HuH-7.5 (cell line): ENCODE measurements at regions not wholly inside any gene's neighbourhood (a gene's known extent, or its start where the extent isn't known, plus 50 kb on each side); places are given as distances from the start of the nearest gene placed in this dataset.

Experiments used
- DNase-seq: peaks from one replicate; pipeline ENCODE4 v3.0.0; 2011; ENCODE audit warnings: low spot score

DNA sequence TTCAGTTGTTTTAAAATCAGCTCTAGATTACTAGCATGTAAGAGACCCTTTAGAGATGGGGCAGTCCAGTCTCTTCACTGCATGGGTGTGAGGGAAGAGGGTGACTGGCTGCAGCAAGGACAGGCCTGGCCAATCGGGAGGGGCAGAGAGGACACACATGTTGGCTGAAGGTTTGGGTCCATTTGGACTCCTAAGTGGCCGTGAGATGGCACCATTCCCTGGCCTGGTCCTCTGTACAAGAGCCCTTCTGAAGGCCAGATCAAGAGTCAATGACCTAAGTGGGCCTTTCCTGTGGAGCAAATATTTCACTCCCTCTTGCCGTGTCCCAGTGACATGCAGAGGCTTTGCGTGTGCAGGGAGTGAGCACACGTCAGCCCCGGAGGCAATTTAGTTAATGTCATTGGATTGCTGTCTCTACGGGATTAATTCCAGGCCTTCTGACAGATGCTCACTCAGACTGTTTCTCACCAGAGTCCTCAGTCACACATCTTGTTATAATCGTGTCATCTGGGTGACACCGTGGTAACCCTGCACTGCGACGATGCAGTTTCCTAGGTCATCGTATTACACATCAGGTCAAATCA is 613.0 kb downstream of the NPHP4 start:
- DNase-seq: no peak

DNA sequence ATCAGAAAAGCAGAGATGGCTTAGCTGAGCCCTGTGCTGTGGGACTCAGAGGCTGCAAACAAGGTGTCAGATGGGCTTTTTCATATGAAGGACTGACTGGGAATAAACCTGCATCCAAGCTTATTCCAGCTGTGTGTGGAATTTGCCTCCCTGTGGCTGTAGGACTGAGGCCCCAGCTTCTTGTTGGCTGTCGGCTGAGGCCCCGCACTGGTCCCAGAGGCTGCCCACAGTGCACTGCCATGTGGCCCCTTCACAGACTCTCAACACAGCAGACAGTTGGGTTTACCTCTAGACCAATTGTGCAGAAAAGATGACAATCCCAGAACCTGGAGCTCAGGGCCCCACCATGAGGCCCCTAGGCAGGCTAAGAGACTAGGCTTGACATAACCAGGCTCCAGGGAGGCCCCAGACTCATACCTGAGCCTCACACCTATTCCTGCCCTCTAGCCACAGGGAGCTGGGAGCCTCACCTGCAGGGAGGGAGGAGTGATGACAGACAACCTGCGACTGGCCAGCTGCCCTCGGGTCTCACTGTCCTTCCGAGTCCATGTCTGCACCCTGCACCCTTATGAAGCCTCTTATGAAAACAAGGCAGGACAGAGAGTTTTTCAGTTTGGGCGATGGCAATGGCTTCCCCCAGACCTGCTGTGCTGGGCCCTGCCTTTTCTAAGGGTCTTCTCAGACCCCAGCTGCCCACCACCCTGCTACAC is 615.5 kb downstream of the NPHP4 start:
- no peak for DNase-seq

DNA sequence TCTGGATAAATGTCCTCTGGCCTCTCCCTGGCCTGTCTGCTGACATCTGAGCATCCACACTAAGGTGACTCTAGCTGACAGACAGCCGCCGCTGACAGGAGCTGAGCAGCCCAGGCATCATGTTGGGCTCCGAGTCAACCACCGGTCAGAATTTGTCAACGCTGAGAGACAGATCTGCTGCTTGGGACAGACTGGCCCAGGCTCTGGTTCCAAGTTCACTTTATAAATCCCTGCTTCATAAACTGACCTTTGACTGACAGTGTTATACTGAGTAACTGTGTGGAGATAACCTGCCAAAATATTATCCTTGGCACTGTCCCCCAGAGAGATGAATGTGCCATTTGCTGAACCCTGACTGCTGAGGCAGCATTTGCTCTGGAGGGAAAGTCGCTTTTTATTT is 616.7 kb downstream of the NPHP4 start:
- DNase-seq: no peak

DNA sequence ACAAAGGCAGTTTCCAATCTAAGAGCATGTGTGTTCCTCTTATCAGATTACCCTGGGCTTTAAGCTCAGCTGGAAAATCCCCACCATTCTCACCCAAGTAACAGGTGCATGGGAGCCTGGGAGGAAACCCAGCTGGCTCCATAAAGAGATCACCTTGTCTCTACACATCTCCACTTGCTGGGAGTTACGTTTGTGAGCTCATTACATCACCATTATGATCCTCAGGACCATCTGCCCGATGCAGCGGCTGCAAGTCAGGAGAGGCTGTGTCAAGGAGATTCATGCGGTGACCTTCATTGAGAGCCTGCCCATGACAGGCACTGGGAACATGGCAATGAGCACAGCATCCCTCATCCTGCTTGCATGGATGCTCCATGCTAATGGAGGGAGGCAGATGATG is 618.0 kb downstream of the NPHP4 start:
- no peak for DNase-seq

DNA sequence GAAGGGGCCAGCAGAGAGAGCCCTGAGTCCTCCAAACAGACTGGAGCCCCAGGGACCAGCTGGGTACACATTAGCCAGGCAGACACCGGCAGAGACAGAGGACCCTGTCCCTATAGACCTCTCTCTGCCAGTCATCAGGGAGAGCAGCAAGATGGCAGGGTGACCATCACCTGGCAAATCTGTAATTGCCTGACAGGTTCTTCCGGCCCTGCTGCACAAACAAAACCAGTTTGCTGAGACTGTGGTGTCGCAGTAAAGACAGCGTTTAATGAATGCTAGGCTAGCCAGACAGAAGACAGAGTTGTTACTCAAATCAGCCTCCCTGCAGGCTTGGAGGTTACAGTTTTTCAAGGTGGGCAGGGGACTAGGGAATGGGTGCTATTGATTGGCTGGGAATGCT is 618.9 kb downstream of the NPHP4 start:
- no peak for DNase-seq

DNA sequence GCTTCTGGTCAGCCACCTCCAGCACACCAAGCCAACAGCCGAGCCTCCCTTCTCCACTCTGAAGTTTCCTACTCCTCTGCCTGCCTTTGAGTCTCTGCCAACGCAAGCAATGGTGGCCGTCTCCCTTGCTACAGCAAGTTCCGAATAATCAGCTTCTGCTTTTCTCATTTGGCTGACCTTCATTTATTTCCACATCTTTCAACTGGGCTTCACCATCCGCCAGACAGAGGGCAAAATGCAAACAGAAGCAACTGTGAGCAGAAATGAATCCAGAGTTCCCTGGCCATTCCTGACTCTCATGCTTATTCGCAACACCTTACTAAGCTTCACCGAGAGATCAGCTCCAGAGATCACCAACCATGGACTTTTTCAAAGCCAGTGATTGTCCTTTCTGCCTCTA is 621.0 kb downstream of the NPHP4 start:
- no peak for DNase-seq

DNA sequence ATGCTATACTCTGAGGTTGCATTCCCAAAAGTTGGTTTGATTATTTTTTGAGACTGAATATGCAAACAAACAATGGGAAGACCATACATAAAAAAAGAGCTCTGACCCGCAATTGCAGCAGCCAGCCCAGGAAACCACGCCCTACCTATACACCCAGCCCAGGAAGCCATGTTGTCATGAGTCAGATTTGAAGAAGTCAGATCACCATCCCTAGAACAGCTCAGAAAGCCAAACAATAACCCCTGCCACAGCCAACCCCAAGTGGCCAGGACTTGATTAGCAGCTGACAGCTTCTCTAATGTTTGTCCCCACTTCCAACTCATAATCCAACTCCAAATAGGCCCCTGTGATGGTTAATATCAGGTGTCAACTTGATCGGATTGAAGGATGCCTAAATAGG is 621.9 kb downstream of the NPHP4 start:
- no peak for DNase-seq

DNA sequence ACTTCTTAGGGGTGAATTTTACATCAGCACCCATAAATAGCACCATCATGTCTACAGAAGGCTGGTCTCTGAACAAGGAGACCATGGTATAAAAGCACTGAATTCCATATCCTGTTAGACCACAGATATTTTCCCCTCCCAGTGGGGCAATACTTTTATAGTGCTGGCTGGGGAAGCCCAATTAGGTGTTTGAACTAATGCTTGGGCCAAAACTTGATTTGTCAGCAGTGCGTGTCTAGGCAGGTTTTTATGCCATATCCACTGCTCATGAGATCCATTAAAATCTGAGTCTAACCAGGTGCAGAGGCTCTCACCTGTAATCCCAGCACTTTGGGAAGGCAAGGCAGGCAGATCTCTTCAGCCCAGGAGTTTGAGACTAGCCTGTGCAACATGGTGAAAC is 623.0 kb downstream of the NPHP4 start:
- DNase-seq: no peak

DNA sequence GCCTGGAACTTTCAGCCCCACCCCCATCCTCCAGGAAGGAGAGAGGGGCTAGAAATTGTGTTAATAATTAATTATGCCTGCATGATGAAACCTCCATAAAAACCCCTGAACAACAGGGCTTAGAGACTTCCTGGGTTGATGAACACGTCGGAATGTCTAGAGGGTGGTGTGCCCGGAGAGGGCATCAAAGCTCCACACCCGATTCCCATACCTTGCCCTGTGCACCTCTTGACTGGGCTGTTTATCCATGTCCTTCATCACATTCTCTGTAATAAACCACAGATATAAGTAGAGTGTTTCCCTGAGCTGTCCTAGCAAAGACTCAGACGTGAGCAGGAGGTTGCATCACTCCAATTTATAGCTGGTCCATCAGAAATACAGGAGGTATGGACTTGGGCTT is 624.0 kb downstream of the NPHP4 start:
- no peak for DNase-seq

DNA sequence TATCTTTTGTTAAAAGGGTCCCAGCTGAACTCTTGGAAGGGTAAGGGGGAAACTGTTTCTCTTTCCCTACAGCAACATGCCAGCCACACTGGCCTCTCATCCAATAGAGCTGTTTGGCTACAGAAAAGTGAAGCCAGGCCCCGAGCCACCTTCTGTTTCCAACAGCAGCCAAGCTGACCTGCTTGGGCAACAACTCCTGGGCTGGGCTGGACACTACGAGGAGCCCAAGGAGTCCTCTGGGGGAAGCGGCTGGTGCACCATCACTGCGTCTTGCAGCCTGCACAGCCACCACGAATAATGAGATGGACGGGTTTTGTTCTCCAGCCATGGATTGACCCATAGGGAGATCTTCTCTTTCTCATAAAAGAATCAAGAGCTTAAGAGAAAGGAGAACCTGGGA is 624.9 kb downstream of the NPHP4 start:
- no peak for DNase-seq

DNA sequence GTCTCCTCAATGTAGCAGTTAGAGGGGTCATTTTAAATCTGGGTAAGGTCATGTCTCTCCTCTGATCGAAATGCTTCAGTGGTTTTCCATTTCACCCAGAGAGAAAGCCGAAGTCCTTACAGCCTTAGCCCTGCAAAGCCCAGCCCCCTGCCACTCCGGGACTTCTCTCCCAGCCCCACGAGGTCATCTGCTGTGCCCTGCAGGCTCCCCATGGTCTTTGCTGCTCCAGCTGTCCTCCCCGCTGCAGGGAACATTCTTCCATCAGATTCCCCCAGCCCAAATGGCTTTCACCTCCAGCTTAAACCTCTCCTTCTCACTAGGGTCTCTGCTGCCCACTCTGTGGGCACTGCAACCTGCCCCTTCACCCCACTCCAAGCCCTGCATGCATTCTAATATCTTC is 626.5 kb downstream of the NPHP4 start:
- no peak for DNase-seq

DNA sequence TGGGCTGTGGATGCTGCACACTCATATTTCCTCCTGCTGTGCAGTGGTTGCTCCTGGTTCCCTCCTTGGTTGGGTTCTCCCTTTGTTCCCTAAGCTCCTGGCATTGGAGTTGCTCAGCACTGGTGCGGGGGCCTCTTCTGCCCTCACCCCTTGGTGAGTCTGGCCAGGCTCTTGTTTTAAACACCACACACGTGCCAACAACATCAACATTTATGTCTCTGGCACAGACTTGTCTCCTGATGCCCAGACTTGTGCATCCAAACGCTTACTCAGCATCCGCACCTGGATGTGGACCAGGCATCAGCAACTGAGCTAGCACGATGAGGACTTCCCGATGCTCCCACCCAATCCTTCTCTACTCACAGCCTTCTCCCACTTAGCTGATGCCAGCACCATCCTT is 627.6 kb downstream of the NPHP4 start:
- no peak for DNase-seq

DNA sequence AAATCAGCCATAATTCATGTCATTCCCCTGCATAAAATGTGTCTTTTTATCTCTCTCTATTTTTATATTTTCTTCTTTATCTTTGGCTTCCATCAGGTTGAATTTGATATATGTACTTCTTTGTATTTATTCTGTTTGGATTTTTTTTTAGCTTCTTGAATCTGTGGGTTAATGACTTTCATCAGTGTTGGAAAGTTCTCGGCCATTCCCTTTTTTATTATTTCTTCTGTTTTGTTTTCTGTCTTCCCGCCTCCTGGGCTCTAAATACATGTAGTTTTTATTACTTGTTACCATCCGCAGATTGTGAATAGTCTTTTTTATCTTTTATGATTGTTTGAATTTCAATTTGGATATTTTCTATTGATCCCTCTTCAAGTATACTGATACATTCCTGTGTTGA is 637.5 kb downstream of the NPHP4 start:
- DNase-seq: no peak

DNA sequence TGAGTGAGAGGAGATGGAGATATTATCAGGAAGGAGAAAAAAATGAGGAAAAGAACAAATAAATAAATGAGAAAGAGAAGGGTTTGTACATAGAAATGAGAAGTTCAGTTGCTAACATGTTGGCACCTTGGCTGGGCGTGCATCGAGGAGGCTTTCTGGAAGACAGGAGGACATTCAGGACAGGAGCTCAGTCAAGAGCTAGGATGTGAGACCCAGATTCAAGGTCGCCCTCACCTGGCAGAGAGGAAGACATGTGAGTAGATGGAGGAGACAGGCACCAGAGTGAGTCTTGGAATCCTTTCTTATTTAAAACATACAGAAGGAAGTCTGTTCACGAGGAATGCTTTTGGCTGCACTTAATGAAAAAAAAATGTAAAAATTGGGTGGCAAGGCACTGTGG is 640.9 kb downstream of the NPHP4 start:
- no peak for DNase-seq

DNA sequence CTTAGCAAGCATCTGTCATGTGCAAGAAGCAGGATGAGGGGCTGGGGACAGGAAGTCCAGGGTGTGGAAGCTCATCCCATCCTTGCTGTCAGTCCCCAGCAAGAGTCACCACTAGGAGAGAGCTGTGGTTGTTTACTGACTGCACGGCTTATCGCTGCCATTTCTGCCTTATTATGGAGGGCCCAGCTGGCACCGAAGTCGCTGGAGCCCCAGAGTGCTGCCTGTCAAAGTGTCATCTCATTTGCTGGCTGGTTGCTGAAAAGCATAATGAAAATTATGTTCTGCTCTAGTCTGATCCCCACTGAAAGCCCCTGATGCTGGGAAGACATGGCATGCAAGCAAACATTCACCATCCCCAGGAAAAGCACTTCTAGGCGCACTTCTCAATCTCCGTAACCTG is 642.7 kb downstream of the NPHP4 start:
- DNase-seq: no peak

DNA sequence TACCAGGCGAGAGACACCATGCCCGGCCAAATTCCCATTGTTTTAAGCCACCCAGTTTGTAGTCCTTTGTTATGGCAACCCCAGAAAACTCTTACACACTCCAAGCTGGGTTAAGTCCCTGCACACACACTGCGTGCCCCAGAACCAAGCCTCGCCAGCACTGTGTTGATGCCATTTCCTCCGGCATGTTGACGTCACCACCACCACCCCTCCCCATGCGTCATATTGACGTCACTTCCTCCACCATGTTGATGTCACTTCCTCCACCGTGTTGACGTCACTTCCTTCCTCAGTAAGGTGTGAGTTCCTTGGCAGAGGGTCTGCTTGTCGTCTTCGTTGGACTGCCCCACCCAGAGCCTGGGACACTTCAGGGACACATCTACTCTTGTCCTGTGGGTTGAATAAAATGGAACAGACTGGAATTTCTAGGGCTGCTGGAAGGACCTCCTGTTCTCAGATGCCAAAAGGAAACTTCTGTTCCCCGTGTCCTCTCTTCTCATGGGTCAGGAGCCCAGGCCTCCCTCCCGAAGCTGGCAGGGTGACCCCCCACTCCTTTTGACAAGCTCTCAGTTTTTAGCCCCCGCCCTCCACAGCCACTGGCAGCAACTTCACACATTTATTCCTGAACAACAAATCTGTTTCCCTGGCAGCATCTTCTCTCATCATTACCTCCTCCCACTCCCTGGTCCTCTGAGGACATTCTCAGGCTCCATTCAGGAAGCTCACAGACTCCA is 643.3 kb downstream of the NPHP4 start:
- DNase-seq: no peak

DNA sequence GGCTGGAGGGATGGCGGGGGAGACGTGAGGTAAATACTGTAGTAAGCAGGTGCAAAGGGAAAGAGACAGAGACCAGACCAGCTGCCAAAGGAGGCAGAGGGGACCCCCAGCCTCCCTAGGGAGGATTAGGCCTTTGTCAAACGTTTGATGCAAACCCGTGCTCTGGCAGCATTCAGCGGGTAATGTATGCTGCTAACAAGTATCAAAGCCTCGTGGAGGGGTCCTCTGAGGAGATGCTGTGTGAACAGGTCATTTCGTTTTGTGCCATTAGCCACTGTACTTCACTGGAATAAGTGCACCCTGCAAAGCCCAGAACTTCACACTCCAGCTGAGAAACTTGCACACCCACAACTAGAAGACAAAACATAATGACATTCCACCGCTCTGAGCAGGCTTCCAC is 644.5 kb downstream of the NPHP4 start:
- DNase-seq: no peak

DNA sequence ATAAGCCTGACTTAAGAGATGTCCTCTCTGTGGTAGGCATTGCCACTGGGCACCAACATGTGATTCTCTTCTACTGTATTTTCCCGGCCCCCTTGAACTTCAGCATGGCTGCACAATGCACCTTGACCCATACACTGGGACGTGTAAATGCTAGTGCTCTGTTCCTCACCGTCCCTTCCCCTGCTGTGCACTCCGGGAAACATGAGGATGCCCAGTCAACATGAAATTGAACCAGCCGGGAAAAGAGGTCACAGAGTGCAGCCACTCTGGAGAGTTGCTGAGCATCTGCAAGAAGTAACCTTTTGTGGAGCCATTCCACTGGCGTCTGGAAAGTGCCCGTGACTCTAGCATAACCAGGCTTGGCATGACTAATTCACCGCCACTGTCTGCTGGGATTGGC is 646.7 kb downstream of the NPHP4 start:
- no peak for DNase-seq

DNA sequence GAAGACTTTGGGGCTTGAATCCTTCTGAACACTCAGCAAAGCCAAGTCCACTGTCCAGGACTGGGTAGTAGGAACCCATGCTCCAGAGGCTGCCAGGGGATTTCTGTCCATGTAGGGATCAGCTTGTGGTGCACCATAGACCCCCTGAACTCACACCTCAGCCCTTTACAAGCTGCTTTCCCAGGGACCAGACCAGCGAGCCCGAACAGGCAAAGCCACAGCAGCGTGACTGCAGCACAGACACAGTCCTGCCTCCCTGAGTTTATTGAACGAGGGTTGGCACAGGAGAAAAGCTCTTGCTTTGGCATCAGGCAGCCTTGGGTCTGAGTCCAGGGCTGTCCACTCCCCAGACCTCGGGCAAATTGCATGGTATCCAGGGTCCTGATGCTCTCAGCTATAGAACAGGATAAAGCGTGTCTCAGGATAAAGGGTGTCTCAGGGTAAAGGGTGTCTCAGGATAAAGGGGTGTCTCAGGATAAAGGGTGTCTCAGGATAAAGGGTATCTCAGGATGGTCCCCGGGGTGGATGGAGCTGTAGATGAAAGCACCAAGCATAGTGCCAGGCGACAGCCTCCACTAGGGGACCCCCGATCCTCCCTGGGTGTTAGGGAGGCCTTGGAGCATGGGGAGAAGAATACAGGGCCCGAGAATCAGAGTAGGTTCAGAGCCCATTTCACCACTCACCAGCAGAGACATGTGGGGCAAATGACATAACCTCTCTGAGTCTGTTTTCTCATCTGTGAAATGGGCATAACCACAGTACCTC is 648.8 kb downstream of the NPHP4 start:
- no peak for DNase-seq

DNA sequence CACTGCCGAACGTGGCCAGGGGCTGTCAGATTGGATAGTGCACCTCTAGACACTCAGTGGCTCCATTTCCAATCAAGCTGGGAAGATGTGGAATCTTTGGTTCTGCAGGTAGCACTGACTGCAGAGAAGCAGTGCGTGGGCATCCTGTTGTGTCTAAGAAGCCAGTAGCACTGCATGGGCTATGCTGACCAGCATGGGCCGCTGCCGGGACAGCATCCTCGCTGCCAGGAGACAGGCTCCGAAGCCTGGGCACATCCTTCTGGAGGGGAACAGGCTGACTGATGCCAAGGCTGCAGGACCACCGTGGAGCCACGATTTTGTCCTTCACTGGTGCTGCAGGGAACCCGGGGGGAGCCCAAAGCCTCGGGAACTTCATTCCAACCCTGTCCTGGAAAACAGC is 649.4 kb downstream of the NPHP4 start:
- DNase-seq: no peak

DNA sequence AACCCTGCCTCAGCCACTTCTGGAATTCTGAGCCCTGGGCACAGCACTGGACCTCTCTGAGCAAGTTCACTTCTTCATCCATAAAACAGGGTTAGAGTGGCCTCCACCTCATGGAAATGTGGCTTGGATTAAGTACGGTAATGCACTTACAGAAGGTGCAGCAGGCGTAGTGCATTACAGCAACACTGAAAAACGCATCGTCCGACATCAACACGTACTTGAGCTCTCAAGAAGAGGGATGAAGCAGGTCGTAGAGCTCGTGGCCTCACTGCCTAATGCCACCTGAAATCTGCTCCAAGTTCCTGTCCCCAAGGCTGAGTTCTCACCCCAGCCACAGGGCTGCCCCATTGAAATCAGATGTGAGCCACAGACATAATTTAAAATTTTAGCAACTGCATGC is 650.1 kb downstream of the NPHP4 start:
- no peak for DNase-seq

DNA sequence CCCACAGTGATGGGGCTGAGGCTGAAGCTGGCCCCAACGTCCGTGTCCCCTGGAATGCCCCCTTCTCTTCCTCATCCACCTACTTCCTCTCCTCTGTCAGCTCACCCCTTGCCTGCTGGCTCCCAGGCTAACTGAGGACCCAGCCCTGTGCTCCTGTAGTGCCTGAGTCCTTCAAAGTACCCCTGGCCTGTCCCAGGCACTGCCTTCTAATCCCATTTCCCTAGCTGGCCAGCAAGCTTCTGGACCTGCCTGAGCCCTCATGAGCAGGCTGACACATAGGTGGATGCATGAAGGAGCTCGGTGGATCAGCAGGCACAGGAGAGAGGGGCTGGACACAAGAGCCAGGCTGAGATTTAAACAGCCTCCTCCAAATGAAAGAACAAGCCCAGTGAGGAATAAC is 650.8 kb downstream of the NPHP4 start:
- DNase-seq: no peak

DNA sequence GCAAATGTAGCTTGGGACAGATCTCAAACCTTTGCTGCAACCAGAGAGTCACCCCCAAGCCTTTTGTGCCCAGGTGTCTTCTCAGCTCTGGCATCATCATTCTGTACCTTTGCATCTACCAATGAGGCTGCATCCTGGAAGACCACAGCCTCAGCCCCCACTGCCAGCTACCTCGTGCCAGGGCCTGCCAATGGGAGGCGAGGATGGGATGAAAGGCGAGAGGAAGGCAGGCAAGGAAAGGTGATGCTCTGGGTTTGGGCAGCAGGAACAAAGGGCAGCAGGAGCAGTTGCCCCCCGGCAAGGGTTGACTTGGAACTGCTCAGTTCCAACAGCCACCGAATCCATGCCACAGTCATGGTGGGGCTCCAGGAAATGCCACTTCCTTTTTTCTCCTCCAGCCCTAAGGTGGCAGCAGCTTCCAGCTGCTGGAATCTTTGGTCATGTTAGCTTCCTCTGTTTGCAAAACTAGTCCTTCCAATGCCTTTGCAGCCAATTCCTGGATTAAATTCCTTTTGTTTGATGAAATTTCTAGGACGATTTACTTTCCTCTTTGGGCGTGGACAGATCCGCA is 651.6 kb downstream of the NPHP4 start:
- DNase-seq: no peak
